Omental fat pad (tissue), 3 donors: ENCODE measurements at regions not wholly inside any gene's neighbourhood (a gene's known extent, or its start where the extent isn't known, plus 50 kb on each side); places are given as distances from the start of the nearest gene placed in this dataset.

ENCODE experiments used
- ATAC-seq: fragments of 150-250 bp; one replicate; pipeline ENCODE4 v1.9.1; 2016; ENCODE audit warnings: mild to moderate bottlenecking, moderate library complexity; ENCODE audit not compliant: low FRiP score
- DNase-seq: peaks from one replicate; pipeline ENCODE4 v3.0.0-alpha.2; 2019; ENCODE audit warnings: low spot score
- TF ChIP-seq, protein P1 (sequence below), 3 donors: fragments of 450-650 bp; IDR thresholded peaks; one replicate each; pipeline ENCODE4 v1.5.1; 2016 to 2017; ENCODE audit warnings: antibody characterized with exemption in 3 of 3, mild to moderate bottlenecking in 3 of 3, moderate library complexity in 2 of 3

GRCh38 chrX:78527818-78528217 lies 131.3 kb downstream of the RTL3 start:
- DNase-seq (no peak), ATAC-seq (no peak)
- TF ChIP-seq, protein P1, sequence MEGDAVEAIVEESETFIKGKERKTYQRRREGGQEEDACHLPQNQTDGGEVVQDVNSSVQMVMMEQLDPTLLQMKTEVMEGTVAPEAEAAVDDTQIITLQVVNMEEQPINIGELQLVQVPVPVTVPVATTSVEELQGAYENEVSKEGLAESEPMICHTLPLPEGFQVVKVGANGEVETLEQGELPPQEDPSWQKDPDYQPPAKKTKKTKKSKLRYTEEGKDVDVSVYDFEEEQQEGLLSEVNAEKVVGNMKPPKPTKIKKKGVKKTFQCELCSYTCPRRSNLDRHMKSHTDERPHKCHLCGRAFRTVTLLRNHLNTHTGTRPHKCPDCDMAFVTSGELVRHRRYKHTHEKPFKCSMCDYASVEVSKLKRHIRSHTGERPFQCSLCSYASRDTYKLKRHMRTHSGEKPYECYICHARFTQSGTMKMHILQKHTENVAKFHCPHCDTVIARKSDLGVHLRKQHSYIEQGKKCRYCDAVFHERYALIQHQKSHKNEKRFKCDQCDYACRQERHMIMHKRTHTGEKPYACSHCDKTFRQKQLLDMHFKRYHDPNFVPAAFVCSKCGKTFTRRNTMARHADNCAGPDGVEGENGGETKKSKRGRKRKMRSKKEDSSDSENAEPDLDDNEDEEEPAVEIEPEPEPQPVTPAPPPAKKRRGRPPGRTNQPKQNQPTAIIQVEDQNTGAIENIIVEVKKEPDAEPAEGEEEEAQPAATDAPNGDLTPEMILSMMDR (IDR thresholded peaks at IDR 0.05), result no peak

GRCh38 chrX:78527263-78527662 lies 131.9 kb downstream of the RTL3 start:
- DNase-seq, result no peak
- no peak for ATAC-seq

GRCh38 chrX:78522601-78523000 lies 136.5 kb downstream of the RTL3 start:
- ATAC-seq (no peak), DNase-seq (no peak)
- TF ChIP-seq, protein P1 (IDR thresholded peaks at IDR 0.05), result no peak

More at GRCh38 chrX:78527263-78527662, 131.9 kb downstream of the RTL3 start:
- TF ChIP-seq, protein P1 (IDR thresholded peaks at IDR 0.05), result no peak

- TF ChIP-seq, protein P1 (IDR thresholded peaks at IDR 0.05), result no peak
- DNase-seq (no peak), ATAC-seq (no peak)
Measured at GRCh38 chrX:78517124-78517523, 142.0 kb downstream of the RTL3 start.

GRCh38 chrX:78514852-78515251 lies 144.3 kb downstream of the RTL3 start:
- no peak for DNase-seq
- TF ChIP-seq, protein P1 (IDR thresholded peaks at IDR 0.05), result no peak
- ATAC-seq, result peak; percentile 23

DNA sequence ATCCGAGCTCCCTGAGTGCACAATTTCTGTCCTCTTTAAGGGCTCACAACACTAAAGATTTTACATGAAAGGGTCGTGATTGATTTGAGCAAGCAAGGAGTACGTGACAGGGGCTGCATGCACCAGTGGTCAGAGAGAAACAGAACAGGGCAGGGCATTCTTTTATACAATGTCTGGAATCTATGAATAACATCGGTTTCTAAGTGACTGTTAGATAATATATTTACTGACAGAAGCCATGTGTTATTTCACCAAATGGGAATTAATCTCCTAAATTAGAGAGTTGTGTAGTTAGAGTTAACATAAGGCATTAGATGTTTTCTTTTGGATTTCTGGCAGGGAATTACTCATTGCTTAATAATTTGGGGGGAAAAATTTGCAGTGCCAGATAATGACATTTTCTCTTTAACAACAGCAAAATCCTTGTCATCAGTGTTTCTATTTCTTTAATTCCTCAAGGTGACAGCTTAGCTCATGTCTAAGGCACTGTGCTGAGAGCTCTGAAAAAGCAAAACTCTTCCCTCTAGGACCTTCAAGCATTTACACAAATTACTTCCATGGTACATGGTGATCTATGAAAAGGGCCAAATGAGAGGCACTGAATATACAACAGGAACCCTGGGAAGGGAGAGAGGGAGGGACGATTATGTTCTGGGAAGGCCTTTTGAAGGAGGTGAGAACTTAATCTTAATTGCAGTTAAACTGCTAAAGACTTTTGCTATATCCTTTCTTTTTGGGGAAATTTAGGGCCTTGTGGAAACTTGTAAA lies 145.0 kb downstream of the RTL3 start:
- TF ChIP-seq, protein P1 (IDR thresholded peaks at IDR 0.05), result no peak
- ATAC-seq (no peak), DNase-seq (no peak)

DNA sequence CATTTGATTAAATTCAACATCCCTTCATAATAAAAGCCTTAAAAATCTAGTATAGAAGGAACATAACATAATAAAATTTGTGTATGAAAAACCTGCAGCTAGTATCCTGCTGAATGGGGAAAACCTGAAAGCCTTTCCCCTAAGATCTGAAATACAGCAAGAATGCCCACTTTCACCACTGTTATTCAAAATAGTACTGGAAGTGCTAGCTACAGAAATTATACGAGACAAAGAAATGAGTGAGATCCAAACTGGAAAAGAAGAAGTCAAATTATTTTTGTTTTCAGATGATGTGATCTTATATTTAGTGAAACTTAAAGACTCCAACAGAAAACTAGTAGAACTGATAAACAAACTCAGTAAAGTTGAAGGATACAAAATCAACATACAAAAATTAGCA lies 152.9 kb downstream of the RTL3 start:
- no peak for DNase-seq

More for the DNA sequence above, 152.9 kb downstream of the RTL3 start:
- TF ChIP-seq, protein P1 (IDR thresholded peaks at IDR 0.05), result no peak
- no peak for ATAC-seq
